ENCODE measurements at regions not wholly inside any gene's neighbourhood (a gene's known extent, or its start where the extent isn't known, plus 50 kb on each side); places are given as distances from the start of the nearest gene placed in this dataset.
"Not testable (repeated sequence)": the region's sequence is repeated elsewhere in the genome, so short reads cannot be mapped to it uniquely, and the experiment has no call there.

DNA sequence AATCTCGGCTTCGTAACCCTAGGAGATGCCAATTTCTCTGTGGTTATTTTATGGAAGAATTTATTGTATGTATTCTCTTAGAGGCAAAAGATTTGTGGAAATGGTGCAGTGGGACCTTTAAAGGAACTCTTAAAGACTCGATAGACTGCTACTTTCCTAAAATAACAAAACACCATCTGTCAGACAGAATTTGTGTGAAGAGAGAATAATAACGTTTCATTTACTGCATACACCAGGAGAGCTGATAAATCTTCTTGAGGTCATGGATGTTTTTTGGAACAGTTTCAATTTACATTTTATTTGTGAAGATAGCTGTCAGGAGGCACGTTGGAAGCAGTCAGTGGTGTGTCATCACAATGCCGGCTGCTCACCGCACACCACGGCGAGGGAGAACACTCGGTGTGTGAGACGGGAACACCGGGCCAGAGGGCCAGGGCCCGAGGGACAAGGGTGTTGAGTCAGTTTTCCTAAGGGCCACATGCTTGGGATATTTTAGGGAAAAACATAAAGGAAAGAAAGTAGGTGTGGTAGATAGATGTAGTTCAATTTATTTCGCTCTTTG lies 1681.0 kb upstream of the DDX18 start:
- no peak for DNase-seq (ENCODE audit: low read depth in 2 of 2)

DNA sequence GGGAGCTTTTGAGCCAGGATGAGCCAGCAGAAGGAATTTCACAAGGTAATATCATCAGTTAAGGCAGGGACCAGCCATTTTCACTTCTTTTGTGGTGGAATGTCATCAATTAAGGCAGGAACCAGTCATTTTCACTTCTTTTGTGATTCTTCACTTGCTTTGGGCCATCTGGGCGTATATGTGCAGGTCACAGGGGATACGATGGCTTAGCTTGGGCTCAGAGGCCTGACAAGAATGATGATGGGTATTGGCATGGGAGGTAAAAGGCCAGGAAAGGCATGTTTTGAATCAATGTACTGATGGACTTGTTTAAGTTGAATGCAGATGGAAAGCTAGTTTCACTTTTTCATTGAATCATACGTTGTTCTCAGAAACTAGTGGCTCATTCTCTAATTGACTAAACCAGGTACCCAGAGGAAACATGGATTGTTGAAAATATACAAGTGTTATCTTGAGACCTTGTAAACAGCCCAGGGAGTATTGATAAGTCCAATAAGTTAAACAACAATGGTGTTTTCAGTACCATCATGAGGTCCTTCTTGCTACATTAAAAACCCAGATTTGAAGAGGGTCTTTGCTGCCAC lies 1672.5 kb upstream of the DDX18 start:
- DNase-seq (ENCODE audit: low read depth in 2 of 2): no peak

DNA sequence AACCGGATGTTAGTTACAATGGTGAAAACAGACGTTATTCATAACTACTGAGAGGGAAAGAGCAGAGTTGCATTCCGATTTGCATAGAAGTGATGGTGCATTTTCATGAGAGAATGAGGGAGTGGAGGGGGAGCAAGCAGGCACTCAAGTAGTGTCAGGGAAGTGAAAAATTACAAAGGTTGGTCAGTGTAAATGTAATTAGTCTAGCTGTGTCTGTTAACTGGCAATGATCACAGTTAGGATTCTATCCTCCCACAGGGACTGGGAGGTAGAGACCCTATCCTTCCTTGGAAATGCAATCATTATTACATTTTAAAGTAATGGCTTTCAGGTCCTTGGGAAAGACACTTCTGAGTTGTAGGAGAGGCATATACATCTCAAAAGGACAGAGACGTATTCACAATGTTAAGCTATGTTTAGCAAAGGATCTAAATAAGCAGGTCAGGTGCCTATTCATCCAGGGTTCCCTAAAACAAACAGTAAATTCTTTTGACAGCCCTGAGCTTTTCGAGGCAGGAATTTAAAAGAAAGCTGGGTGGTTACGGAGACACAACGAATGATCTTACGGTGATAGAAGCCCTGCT lies 1671.8 kb upstream of the DDX18 start:
- no peak for DNase-seq (ENCODE audit: low read depth in 2 of 2)

DNA sequence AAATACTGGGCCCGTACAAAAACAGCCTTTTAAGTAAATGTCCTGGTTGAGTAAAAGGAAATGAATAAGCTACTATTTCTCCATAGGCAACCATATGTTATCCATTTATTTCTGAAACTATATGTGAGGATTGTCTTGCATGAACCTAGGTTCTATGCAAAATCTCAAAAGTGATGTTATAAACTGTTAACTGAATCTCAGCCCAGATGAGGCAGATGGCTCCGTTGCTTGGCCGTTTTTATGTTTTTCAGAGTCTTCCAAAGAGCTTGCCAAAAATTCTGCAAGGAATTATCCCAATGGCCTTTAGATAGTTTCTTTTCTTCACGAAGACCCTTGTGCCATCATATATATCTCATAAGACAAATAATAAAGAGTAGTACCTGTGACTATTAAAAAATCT lies 1669.5 kb upstream of the DDX18 start:
- DNase-seq (ENCODE audit: low read depth in 2 of 2): no peak

DNA sequence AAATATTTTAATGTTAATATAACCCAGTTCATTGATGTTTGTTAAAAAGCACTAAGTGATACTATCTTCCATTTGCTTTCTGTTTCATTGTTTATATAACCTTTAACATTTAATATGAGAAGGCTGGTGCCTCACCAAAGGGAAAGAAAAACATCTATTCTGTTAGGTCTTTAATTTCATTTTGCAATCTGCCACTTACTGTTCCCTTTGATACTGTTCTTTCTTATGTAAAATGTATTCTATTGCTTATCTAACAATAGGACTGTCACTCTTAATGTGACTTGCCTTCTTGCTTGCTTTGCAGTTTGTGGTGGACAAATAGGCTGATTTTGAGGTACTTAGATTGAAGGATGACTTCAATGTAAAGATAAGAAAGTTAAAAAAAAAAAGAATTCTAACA lies 1666.1 kb upstream of the DDX18 start:
- no peak for DNase-seq (ENCODE audit: low read depth in 2 of 2)

DNA sequence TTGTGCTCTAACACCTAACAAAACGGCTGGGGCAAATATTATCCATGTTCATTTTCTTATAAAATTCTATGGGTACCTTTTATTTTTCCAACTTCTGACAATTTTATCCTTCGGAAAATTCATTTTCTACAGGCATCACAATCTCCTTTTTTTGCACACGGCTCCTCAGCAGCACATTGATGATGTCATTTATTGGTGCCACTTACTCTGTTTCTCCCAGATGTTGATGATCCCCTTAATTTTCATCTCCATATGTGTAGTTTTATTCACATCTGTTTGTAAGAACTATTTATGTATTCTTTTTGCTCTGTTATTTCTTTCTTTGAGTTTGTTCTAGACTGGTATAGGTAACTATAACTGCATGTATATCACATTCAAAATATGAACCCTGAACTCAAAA lies 1660.8 kb upstream of the DDX18 start:
- no peak for DNase-seq (ENCODE audit: low read depth in 2 of 2)

DNA sequence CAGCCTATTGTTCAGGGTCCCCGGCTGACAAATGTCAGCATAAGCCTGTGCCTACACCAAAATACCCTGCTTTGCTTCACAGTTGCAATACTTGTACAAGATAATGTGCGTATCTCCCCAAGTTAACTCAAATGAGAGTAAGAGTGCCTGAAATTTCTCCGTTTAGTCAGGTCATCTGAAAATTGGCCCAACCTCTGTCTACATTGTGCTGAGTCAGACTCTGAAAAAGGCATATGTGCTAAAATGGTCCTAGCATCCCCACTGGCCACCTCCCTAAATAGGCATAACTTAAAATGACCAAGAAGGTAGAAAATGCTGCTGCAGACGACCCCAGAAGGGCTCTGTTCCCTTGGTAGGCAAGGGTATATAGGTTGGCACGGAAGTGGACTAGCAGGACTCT lies 1653.8 kb upstream of the DDX18 start:
- DNase-seq (ENCODE audit: low read depth in 2 of 2): no peak

DNA sequence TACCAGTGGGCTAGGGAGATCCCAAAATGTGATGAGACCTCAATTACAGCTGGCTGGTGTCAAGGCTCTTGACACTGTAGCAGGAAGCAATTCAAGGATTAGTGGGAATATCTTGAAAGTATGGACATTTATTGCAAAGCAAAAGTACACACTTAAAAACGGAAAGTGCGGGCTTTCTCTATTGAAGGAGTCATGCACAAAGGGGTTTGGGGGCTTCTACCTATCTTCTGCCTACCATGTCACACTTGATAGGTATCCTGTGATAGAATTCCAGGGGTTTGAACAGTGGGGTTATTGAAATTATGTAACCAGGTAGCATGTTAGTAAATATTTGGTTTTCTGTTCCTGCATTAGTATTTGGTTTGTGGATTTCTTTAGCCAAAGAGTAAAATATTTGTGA lies 1652.1 kb upstream of the DDX18 start:
- no peak for DNase-seq (ENCODE audit: low read depth in 2 of 2)

DNA sequence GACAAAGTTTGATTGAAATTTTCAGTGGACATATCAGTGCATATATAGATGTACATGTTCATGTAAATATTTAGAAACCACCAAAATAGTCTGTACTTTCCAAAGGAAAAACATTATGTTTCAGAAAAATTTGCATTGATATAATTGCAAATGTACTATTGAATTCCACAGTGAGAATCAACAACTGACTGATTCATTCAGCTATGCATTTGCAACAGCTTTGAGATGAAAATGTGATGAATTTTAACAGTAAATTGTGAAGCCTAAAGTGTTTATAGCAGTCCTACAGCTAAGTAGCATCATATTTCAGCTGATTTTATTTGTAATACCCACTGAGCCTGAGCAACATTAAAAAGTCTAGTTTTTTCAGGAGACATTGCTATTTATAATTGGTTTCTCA lies 1647.4 kb upstream of the DDX18 start:
- DNase-seq (ENCODE audit: low read depth in 2 of 2): no peak

DNA sequence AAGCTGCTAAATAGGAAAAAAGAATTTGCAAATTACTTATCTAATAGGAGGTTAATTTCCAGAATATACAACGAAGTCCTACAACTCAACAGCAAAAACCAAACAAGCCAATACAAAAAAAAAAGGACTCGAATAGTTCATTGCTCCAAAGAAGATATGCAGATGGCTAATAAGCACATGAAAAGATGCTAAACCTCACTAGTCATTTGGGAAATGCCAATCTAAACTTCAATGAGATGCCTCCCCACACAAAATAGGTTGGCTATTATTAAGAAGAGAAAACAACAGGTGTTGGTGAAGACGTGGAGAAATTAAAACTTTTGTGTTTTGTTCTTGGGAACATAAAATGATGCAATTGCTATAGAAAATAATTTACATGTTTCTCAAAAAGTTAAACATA lies 1634.4 kb upstream of the DDX18 start:
- DNase-seq (ENCODE audit: low read depth in 2 of 2): no peak

DNA sequence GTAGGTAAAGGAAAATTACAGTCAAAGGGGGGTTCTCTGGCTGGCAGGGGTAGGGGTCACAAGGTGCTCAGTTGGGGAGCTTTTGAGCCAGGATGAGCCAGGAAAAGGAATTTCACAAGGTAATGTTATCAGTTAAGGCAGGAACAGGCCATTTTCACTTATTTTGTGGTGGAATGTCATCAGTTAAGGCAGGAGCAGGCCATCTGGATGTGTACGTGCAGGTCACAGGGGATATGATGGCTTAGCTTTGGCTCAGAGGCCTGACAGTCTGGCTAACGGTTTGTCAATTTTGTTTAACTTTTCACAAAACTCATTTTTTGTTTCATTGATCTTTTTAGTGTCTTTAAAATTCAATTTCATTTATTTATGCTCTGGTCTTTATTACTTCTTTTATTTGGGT lies 1623.8 kb upstream of the DDX18 start:
- not testable (repeated sequence) for DNase-seq (ENCODE audit: low read depth in 2 of 2)

DNA sequence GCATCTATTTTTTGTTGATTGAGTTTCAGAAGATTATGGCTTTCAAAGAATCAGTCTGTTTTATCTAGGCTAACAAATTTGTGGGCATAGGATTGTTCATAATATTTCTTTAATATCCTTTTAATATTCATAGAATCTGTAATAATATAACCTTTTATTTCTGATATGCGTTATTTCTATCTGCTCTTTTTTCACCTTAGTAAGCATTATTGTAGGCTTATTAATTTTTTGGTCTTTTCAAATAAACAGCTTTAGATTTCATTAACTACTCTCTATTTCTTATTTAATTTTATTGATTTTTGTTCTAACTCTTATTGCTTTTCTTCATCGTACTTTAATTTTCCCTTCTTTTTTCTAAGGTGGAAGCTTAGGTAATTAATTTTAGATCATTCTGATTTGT lies 1614.4 kb upstream of the DDX18 start:
- DNase-seq (ENCODE audit: low read depth in 2 of 2): no peak

DNA sequence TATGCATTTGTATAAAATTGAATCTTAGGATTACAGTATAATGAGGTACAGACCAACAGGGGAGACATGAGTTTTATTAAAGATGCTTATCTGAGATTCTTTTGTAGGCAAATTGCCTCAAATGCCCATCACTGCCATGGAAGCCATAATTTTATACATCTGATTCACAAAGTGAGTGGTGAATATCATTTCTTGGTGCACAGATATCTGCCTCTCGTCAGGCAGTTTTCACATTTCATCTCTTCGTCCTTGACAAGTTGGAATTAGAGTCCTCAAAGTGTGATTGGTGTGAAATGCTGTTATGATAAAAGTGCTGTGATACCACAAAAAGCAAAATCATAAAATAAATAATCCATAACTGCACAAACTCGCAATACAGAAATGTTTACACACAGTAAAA lies 1602.8 kb upstream of the DDX18 start:
- DNase-seq (ENCODE audit: low read depth in 2 of 2): no peak

DNA sequence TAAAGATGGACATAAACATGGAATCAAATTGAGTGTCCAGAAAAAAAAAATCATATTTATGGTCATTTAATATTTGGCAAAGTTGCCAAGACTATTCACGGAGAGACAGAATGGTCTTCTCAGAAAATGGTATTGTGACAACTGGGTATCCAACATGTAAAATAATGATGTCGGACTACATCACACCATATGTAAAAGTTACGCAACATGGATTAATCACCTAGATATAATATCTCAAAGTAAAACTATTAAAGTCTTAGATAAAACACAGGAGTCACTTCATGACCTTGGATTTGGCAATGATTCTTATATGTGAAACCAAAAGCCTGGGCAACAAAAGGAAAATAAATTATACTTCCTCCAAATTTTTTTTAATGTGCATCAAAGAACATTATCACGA lies 1591.7 kb upstream of the DDX18 start:
- DNase-seq (ENCODE audit: low read depth in 2 of 2): no peak

DNA sequence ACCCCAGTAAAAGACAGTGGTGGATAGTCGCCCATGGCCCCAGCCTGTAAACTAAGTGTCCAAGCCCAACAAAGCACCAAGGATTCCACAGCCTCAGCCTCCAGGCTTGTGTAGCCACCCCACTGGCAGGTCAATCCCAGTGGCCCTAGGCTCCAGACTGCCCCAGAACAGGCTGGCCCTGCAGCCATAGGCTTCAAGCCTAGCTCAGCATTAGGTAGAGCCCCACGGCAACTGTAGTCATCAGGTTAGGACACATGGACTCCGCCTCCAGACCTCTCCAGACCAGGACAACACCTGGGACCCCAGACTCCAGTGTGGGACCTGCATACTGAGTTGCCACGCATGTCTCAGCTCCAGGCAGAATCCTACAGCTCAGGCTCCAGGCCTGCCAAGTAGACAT lies 1590.6 kb upstream of the DDX18 start:
- no peak for DNase-seq (ENCODE audit: low read depth in 2 of 2)

DNA sequence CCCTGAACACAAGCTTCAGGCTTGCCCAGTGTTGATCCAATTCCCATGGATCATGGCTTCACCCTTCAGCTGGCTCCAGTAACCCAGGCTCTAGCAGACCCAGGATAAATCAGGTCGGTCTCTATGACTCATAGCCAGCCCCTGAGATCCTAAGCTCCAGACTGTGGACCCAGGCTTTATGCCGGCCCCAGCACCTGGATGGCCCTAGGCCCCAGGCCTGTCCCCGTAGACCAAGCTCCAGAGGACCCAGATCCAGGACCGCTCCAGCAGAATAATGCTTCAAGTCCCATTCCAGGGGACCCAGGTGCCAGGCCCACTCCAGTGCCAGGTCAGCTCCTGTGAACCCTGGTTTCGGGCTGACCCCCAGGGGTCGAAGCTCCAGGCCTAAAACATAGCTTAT lies 1589.9 kb upstream of the DDX18 start:
- no peak for DNase-seq (ENCODE audit: low read depth in 2 of 2)

DNA sequence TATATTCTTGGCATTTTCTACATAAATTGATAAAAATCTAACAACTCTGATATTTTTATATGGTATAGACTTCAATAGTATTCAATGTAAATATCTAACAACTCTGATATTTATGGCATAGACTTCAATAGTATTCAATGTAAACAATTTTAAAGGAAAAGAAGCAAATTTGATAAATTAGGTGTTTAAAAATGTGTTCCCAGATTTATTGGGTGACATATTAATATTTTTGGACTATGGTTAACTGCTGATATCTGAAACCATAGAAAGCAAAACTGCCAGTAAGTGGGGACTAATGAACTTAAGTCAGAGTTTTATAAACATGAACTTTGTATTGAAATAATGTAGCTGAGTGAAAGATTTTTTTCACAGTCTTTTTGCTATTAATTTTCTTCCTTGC lies 1576.0 kb upstream of the DDX18 start:
- DNase-seq (ENCODE audit: low read depth in 2 of 2): no peak

DNA sequence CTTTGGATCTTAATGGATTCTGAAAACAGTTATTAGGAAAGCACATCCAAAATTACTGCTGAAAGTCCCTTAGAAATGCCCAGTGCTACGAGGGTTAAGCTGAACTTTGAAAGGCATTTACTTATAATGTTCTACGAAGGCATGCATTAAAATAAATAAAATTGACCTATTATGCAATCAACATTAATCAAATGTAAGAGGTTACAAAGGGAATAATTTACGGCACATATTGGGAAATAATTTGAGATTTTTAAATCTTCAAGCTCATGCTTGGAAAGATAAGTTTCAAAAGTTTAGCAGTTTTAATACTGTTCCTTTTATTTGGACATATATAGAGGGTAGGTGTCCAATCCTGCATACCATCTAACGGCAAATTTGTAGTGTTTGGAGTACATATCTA lies 1564.1 kb upstream of the DDX18 start:
- DNase-seq (ENCODE audit: low read depth in 2 of 2): no peak

DNA sequence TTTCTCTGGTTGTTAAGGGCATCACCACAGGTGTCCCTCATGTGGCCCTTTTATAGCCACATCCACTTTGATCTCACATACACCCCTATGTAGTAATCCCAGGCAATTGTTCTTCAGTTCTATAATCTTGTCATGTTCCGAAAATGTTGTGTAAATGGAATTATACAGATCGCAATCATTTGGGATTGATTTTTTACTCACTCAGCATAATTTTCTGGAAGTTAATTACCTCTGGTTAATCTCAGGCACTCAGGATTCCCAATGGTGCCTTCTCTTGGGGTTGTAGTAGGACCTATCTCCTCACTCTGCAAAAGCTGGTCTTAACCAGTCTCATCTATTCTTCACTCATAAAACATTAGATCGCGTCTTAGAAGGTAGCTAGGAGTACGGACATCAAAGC lies 1549.6 kb upstream of the DDX18 start:
- no peak for DNase-seq (ENCODE audit: low read depth in 2 of 2)

DNA sequence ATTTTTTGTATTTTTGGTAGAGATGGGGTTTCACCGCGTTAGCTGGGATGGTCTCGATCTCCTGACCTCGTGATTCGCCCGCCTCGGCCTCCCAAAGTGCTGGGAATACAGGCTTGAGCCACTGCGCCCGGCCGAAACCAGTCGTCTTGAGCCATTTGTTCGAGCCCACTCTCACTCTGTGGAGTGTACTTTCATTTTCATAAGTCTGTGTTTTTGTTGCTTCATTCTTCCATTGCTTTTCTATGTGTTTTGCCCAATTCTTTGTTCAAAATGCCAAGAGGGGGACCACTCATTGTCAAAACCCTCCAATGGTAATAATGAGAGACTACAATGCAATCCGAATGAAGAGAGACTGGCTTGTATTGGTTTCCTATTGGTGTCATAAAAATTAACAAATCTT lies 1545.5 kb upstream of the DDX18 start:
- DNase-seq (ENCODE audit: low read depth in 2 of 2): no peak

DNA sequence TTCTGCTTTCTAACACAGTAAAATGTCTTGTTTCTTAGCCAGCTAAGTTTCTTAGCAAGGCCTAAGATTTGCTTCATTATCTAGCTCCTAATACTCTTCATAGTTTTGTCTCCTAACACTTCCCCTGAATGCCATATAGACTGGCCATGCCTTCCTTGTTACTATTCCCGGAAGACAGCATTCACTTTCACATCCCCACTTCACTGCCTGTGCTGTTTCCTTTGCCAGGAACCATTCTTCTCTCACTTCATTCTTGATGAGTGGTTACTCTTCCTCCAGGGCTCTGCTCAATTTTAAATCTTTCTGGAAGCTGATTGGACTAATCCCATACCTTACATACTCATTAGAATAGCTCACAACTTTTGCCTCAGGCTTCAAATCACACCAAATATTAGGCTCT lies 1510.2 kb upstream of the DDX18 start:
- DNase-seq (ENCODE audit: low read depth in 2 of 2): no peak

DNA sequence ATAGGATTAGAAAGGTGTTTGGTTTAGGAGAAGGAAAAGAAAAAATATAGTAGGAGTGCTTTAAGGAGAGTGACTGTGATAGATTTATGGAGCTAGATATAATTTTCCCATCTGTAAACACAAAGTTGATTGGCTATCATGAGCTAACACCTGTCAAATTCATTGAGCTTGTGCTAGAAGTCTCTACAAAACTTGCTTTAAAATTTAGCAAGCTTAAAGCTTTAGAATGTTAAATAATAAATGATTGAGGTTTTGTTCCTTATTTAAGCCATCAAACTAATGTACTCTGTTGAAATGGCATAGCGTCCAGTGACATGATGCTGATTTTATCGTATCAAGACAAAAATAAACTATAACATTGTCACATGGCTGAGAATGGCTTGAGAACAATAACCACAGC lies 1497.4 kb upstream of the DDX18 start:
- no peak for DNase-seq (ENCODE audit: low read depth in 2 of 2)

DNA sequence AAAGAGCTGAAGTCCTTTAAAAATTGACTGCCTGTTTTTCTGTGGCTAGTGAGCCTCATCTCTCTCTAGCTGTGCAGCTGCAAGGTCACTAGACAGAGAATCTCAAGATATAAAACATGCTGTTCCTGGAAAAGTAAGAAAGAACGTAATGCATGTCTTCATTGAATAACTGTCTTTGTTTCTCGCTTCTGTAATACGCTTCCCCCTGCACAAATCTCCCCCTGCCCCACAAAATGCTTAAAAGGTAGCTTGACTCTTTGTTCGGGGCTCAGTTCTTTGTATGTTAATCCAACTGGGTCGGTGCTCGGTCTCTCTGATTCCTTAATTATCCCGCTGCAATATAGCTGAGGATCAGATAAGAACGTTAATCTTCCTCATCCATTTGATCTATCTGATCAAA lies 1495.9 kb upstream of the DDX18 start:
- DNase-seq (ENCODE audit: low read depth in 2 of 2): not testable (repeated sequence)

DNA sequence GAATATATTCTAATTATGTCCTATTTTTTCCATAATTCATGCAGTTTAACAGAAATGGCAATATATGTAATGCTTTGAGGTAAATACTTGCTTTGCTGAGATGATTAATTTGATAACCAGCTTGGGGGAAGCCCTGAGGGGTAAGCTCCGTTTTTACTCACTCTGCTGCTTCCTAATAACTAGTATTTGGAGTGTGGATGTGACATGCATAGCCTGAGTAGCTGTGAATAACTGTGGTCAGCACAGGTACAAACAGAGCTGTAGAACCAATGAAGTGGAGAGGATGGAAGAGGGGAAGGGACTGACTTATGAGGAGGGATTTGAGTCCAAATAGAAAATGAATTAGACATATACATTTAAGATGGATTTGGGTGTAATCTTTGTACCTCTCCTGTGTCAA lies 1495.5 kb upstream of the DDX18 start:
- no peak for DNase-seq (ENCODE audit: low read depth in 2 of 2)

All from lung microvascular endothelial cell (primary cell).